Loucy (cell line): ENCODE measurements at regions not wholly inside any gene's neighbourhood (a gene's known extent, or its start where the extent isn't known, plus 50 kb on each side); places are given as distances from the start of the nearest gene placed in this dataset.

Source experiments
- EZH2phosphoT487 ChIP-seq: fragments of 200-600 bp; IDR thresholded peaks from 2 replicates; pipeline ENCODE4 v1.6.1; 2018; ENCODE audit warnings: antibody characterized with exemption, mild to moderate bottlenecking, moderate library complexity, borderline replicate concordance
- TF ChIP-seq, protein P1 (sequence below): fragments of 200-600 bp; sonication (generic); conservative IDR thresholded peaks from 2 replicates; pipeline ENCODE4 v1.5.1; 2014; ENCODE audit warnings: mild to moderate bottlenecking, antibody characterized with exemption, low read length

DNA sequence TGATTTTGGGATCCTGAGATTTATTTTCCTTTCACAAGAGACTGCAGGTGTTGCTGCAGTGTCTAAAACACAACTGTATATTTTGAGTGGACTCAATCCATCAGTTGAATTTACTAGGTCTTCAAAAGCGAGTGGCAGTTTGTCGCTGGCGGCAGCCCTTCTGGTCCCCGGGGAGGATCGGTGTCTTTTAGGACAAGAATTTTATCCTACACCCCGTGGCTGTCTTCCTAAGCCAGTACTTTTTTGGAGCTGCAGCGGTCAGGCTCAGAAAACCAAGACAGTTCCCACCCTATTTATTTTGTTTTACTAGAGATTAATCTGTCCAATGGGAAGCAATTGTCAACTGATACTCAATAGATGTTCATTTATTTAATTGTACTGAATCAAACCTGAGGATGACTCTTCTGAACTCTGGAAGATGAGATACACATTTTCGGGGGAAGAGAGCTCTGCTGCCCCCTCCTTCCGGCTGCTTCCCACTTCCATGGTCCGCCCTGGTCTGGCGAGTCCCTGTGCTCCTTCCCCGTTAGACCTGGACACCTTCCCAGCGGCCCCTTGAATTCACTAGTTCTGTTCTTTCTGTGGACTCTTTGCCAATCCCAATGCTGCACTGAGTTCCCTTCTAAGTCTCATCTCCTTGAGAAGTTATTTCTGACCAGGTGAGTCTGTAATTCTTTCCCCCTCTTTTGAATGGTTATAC is 90.6 kb downstream of the ERMARD start:
- TF ChIP-seq, protein P1, sequence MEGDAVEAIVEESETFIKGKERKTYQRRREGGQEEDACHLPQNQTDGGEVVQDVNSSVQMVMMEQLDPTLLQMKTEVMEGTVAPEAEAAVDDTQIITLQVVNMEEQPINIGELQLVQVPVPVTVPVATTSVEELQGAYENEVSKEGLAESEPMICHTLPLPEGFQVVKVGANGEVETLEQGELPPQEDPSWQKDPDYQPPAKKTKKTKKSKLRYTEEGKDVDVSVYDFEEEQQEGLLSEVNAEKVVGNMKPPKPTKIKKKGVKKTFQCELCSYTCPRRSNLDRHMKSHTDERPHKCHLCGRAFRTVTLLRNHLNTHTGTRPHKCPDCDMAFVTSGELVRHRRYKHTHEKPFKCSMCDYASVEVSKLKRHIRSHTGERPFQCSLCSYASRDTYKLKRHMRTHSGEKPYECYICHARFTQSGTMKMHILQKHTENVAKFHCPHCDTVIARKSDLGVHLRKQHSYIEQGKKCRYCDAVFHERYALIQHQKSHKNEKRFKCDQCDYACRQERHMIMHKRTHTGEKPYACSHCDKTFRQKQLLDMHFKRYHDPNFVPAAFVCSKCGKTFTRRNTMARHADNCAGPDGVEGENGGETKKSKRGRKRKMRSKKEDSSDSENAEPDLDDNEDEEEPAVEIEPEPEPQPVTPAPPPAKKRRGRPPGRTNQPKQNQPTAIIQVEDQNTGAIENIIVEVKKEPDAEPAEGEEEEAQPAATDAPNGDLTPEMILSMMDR, result no peak
- TF ChIP-seq EZH2phosphoT487, result no peak
